PFSK-1 (cell line): ENCODE measurements at regions not wholly inside any gene's neighbourhood (a gene's known extent, or its start where the extent isn't known, plus 50 kb on each side); places are given as distances from the start of the nearest gene placed in this dataset.

Source experiments
- FOXP2 ChIP-seq: optimal IDR thresholded peaks from 2 replicates; pipeline ENCODE3; 2011; ENCODE audit warnings: borderline replicate concordance, control low read depth, inconsistent platforms; ENCODE audit not compliant: insufficient read depth; ENCODE audit errors: extremely low read length, extremely low read depth
- POLR2AphosphoS5 ChIP-seq: IDR thresholded peaks from 2 replicates; pipeline ENCODE4 v1.6.1; 2012; ENCODE audit warnings: low read depth, mild to moderate bottlenecking, control low read depth, low read length, moderate library complexity
- SIN3A ChIP-seq: IDR thresholded peaks from 2 replicates; pipeline ENCODE4 v1.6.1; 2012; ENCODE audit warnings: mild to moderate bottlenecking, low read length, moderate library complexity, borderline replicate concordance; ENCODE audit not compliant: insufficient read depth
- TAF1 ChIP-seq: IDR thresholded peaks from 2 replicates; pipeline ENCODE4 v1.6.1; 2012; ENCODE audit warnings: low read length, control low read depth, borderline replicate concordance; ENCODE audit not compliant: insufficient read depth

GRCh38 chrX:39734174-39734776 lies 363.5 kb downstream of the BCOR start:
- no peak for TF ChIP-seq POLR2AphosphoS5
- no peak for TF ChIP-seq TAF1
- no peak for TF ChIP-seq SIN3A
- TF ChIP-seq FOXP2 = no peak
